Ishikawa (cell line): ENCODE measurements at regions not wholly inside any gene's neighbourhood (a gene's known extent, or its start where the extent isn't known, plus 50 kb on each side); places are given as distances from the start of the nearest gene placed in this dataset.

Experiments used
- CEBPB ChIP-seq: IDR thresholded peaks from 2 replicates; pipeline ENCODE4 v1.6.1; 2012
- CREB1 ChIP-seq: IDR thresholded peaks from 2 replicates; pipeline ENCODE4 v1.6.1; 2012; ENCODE audit warnings: low read depth
- EGR1 ChIP-seq: IDR thresholded peaks from 2 replicates; pipeline ENCODE4 v1.6.1; 2012
- EP300 ChIP-seq: IDR thresholded peaks from 2 replicates; pipeline ENCODE4 v1.6.1; 2012; ENCODE audit warnings: borderline replicate concordance
- FOXM1 ChIP-seq: IDR thresholded peaks from 2 replicates; pipeline ENCODE4 v1.6.1; 2012; ENCODE audit warnings: low read depth, borderline replicate concordance
- NFIC ChIP-seq: IDR thresholded peaks from 2 replicates; pipeline ENCODE4 v1.6.1; 2012
- RAD21 ChIP-seq: IDR thresholded peaks from 2 replicates; pipeline ENCODE4 v1.6.1; 2012; ENCODE audit warnings: low read depth
- REST ChIP-seq: IDR thresholded peaks from 2 replicates; pipeline ENCODE4 v1.6.1; 2012; ENCODE audit warnings: low read depth, mild to moderate bottlenecking
- TAF1 ChIP-seq: IDR thresholded peaks from 2 replicates; pipeline ENCODE4 v1.6.1; 2012; ENCODE audit warnings: low read depth, mild to moderate bottlenecking
- TCF12 ChIP-seq: IDR thresholded peaks from 2 replicates; pipeline ENCODE4 v1.6.1; 2012; ENCODE audit warnings: low read depth
- TEAD4 ChIP-seq: IDR thresholded peaks from 2 replicates; pipeline ENCODE4 v1.6.1; 2012
- YY1 ChIP-seq: IDR thresholded peaks from 2 replicates; pipeline ENCODE4 v1.6.1; 2012; ENCODE audit warnings: low read depth
- ZBTB7A ChIP-seq: IDR thresholded peaks from 2 replicates; pipeline ENCODE4 v1.6.1; 2012; ENCODE audit warnings: low read depth
- TF ChIP-seq, protein P1 (sequence below): IDR thresholded peaks from 2 replicates; pipeline ENCODE4 v1.6.1; 2012
- TF ChIP-seq, protein P2 (sequence below): IDR thresholded peaks from 2 replicates; pipeline ENCODE4 v1.6.1; 2012

DNA sequence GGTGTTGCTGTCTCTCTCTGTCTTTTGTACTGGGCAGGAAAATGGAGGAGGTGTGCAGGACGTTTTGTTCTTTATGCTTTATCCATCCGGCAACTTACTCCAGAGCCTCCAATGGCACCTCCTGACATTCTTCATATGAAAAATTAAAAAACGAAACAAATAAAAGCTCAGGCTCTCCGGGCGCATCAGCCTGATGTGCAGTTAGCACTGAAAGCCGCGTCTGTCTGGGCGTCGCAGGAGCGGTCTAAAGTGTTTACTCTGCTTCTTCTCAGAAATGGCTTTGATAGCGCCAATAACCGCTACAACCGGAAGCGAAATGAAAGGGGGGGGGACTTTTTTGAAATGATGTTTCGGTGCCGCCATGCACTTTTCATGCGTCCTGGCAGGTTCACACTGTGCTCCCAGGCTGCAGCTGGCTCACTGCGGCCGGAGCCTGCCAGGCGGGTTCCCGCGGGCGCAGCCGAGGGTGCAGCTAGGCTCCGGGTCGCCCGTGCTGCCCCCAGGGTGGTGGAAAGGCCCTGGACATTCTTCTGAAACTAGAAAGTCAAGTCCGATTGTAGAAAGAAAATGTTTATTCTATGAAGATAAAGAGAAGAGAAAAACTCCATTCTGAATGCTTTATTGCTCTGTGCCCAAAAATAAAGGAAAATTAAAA is 407.7 kb upstream of the IRX1 start:
- no peak for TF ChIP-seq YY1
- TF ChIP-seq TAF1 = no peak
- no peak for TF ChIP-seq NFIC
- TF ChIP-seq TEAD4 = no peak
- no peak for TF ChIP-seq ZBTB7A
- no peak for TF ChIP-seq EP300
- TF ChIP-seq TCF12 = no peak
- TF ChIP-seq EGR1 = no peak
- TF ChIP-seq, protein P1, sequence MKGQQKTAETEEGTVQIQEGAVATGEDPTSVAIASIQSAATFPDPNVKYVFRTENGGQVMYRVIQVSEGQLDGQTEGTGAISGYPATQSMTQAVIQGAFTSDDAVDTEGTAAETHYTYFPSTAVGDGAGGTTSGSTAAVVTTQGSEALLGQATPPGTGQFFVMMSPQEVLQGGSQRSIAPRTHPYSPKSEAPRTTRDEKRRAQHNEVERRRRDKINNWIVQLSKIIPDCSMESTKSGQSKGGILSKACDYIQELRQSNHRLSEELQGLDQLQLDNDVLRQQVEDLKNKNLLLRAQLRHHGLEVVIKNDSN = no peak
- no peak for TF ChIP-seq CREB1
- TF ChIP-seq FOXM1 = no peak
- no peak for TF ChIP-seq REST

GRCh38 chr5:3186736-3187405 is 408.8 kb upstream of the IRX1 start:
- TF ChIP-seq ZBTB7A = no peak
- TF ChIP-seq, protein P1 = no peak
- TF ChIP-seq TCF12 = no peak
- TF ChIP-seq REST = no peak
- TF ChIP-seq EP300 = no peak
- no peak for TF ChIP-seq CEBPB
- no peak for TF ChIP-seq NFIC
- TF ChIP-seq CREB1 = no peak
- no peak for TF ChIP-seq RAD21
- TF ChIP-seq TEAD4 = no peak
- no peak for TF ChIP-seq YY1

GRCh38 chr5:3186156-3186555 is 409.5 kb upstream of the IRX1 start:
- TF ChIP-seq FOXM1 (no peak), YY1 (no peak)
- TF ChIP-seq, protein P1 = no peak

- TF ChIP-seq TAF1 (no peak), FOXM1 (no peak)
These were observed 410.1 kb upstream of the IRX1 start for GRCh38 chr5:3185488-3185887.

GRCh38 chr5:3182133-3182876 is 413.3 kb upstream of the IRX1 start:
- TF ChIP-seq, protein P1 = no peak
- no peak for TF ChIP-seq REST
- TF ChIP-seq YY1 = no peak
- TF ChIP-seq, protein P2, sequence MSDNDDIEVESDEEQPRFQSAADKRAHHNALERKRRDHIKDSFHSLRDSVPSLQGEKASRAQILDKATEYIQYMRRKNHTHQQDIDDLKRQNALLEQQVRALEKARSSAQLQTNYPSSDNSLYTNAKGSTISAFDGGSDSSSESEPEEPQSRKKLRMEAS = no peak
- TF ChIP-seq RAD21 = no peak
- no peak for TF ChIP-seq EP300
- TF ChIP-seq ZBTB7A = no peak
- no peak for TF ChIP-seq NFIC
- no peak for TF ChIP-seq TCF12
- TF ChIP-seq TEAD4 = no peak
- no peak for TF ChIP-seq TAF1
- no peak for TF ChIP-seq CEBPB
- TF ChIP-seq CREB1 = no peak
- TF ChIP-seq EGR1 = no peak
- TF ChIP-seq FOXM1 = no peak
